ENCODE measurements at regions not wholly inside any gene's neighbourhood (a gene's known extent, or its start where the extent isn't known, plus 50 kb on each side); places are given as distances from the start of the nearest gene placed in this dataset.

DNA sequence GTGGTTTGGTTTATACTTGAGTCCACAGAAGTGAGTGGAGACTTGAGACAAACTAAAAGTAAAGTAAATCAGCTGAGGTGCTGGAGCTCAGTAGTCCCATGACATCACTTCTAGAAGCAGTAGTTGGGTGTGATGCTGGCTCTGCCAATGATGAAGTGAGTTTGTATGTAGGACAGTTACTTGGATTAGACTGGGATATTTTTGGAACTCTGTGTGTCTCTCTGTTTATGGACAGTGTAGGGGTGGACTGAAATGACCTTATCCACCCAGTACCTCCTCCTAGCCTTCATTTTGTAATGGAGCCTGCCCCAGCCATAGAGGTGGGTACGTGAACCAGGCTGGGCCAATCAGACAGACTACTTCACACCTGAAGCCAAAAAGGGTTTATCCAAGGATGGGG lies 52.2 kb downstream of the POLR1D start:
- DNase-seq, result no peak

DNA sequence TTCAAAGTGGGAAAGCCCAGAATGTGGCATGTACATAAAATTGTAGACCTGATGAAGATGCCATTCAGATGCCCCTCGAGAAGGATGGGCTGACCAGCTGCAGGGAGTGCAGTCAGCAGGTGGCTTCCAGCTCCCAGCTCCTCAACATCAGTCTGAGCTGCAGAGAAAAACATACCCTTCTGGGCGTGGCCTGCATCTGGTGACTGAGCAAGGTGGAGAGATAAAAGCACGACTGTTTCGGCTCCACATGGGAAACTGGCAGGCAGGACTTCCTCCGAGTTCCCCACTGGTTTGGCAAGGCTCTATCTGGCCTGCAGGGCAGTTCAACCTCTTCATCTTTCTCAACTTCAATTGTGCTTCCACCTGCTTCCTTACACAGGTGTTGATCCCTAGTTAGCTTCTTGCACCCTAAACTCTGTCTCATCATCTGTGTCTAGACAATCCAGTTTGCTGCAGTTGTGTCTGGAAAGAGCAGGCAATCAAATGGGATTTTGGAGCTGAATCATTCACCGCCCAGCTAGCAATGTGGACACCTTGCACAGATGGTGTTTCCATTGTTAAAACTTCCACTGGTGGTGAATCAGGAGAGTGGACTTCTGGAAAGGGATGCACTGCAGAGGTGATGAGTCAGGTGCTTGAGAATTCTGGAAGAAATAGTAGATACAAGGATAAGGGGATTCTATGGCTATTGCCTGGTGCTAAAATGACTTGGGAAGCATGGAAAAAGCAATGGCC lies 56.8 kb downstream of the POLR1D start:
- no peak for DNase-seq

DNA sequence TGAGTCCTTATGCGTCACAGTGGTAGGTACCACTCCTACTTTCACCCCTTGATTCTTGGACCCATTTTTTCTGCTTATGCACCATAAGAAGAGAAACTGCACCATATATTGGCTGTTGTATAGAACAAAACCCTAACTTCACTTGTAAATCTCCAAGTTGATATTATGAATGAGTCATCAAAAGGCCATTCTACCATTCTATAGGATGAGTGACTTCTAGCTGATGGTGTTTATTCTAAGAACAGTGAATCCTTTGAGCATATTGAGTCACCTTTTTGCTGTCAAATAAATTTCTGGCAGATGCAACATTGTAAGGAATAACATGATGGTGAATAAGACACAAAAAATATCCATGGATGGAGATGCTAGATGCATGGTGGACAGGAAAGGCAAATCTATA lies 57.7 kb downstream of the POLR1D start:
- no peak for DNase-seq

DNA sequence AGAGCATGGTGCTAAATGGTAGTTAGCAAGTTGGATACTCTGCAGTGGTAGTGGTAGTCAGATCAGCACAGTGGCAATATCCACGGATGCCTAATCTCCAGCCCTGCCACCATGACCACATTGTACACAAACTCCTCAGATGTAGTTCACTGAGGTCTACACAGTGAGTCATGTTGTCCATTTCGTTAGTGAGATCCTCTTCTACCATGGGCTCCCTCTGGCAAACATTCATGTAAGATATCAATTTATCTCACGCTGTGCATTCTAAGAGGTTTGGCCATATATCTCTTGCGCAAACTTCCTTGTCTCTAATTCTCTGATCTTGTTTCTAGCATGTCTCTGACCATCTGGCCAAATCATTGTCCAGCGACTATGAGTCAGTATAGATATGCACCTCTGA lies 58.2 kb downstream of the POLR1D start:
- DNase-seq, result no peak

DNA sequence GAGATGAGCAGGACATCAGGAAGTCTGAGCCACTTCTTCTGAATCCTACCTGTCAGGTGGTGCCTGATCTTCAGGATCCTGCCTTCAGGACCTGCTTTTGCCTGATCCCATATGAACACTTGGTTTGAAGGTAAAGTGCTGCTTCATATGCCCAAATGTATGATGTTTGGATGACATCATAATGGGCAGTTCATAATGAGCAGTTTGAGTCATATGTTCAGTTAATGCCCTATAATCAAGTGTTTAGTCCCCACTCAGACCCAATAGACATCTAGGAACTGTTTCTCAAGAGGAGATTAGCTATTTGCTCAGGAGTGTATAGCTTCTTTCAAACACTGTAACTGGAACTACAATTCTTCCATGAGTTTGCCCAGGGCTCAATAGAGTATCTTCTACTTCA lies 58.8 kb downstream of the POLR1D start:
- DNase-seq, result no peak

DNA sequence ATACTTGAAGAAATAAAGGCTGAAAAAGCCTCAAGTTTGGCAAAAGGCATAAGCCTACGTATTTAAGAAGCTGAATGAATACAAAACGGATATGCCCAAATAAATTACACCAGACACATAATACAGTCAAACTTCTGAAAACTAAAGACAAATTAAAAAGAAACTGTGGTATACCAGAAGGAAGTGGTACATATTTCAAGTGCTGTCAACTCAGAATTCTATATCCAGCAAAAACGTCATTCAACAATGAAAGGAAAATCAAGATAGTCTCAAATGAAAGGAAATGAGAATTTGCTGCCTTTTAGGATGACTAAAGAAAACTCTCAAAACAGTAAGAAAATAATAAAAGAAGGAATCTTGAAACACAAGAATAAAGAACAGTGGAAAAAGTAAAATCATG lies 69.5 kb downstream of the POLR1D start:
- DNase-seq, result no peak

DNA sequence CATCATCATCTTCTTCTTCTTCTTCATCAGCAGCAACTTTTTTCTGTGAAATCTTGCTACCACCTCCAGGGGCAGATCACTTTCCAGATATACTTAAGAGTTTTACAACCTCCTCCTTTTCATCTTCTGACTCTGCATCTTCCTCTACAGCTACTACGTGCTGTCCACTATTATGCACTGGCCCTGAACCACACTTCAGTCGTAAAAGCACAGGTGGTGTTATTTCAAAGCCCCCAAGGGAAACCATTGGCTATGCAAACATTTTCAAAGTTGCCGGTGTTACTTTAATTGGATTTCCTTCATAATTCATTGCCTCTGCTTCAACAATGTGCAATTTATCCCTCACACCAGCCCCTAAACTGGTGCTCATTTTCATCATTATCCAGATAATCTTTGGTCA lies 75.0 kb downstream of the POLR1D start:
- no peak for DNase-seq

DNA sequence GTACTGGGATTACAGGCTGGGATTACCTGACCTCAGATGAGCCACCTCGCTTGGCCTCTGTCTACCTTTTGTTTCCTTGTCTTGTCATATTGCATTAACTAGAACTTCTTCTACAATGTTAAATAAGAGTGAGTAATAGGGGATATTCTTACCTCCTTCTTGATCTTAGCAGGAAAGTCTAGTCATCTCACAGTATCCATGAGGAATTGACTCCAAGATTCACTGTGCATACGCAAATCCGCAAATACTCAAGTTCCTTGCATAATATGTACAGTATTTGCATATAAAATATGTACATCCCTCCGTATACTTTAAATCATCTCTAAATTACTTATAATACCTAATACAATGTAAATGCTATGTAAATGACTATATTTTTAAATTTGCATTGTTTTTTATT lies 78.3 kb downstream of the POLR1D start:
- DNase-seq, result no peak

DNA sequence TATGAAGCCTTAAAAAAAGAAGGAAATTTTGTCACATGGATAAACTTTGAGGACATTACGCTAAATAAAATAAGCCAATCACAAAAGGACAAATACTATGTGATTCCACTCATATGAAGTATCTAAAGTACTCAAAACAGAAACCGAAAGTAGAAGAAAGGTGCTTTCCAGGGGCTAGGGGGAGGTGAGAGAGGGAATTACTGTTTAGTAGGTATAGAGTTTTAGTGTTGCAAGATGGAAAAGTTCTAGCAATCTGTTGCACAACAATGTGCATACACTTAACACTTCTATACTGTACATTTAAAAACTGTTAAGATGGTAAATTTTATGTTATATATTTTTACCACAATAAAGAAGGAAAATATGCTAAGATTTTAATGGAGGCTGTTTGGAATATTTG lies 83.0 kb downstream of the POLR1D start:
- peak; percentile 26 for DNase-seq

DNA sequence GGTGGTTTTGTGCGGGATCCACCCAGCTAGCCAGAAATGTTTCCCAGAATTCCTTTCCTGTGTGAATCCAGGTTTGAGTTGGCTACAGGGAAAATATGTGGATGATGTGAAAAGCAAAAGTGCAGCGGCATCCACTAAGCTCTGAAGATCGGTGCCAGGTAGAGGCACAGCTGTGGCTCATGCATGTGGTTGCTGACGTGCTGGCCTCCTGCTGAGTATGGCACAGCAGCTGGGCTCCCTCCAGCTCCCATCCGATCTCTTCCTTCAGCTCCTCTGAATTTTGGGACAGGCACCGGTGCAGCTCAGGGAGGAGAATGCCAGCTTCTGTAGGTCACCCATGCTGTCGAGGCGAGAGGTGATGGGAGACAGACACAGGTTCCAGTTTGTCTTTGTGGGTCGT lies 84.0 kb upstream of the GSX1 start:
- no peak for DNase-seq

DNA sequence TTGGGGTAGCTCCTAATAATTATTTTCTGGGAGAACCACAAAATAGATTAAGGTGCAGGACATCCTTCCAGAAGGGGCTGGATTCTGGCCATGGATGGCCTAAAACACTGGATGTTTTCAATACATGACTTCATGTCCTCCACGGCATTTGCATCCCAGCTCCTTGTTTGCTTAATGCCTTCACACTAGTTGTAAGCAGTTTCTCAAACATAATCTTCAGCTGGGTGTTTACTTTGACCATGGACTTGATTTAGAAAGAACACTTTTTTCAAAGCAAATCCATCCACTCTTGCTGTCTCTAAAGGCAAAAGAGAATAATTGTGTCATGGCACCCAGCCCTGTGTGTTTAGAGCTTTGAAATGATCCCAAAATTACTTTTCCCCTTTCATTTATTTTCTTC lies 82.5 kb upstream of the GSX1 start:
- no peak for DNase-seq

DNA sequence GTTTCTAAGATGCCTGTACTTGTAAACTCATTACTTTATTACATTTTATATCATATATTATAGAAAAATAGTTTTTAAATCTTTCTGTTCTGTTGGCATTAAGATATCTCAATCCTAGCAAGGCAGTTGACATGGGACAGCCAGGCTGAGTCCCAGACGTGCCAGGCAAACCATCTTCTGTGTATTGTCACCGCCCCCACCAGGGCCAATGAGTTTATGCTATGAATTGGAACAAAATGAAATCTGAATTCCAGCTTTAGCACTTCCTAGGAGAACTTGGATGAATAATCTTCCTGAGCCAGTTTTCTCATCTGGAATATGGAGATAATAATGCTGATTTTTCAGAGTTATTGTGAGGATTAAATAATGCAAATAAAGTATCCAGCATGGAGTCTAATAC lies 79.9 kb upstream of the GSX1 start:
- peak; percentile 19 for DNase-seq

DNA sequence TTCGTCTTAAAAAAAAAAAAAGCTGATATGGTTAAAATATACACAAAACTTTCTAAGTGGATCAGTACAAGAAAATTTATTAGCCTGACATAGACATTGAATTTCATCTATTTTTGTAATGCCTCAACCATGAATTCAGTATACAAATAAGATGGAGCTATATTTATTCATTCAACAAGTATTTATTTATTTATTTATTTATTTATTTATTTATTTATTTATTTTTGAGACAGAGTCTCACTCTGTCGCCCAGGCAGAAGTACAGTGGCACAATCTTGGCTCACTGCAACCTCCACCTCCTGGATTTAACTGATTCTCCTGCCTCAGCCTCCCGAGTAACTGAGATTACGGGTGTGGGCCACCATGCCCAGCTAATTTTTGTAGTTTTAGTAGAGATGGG lies 78.5 kb upstream of the GSX1 start:
- DNase-seq, result no peak

DNA sequence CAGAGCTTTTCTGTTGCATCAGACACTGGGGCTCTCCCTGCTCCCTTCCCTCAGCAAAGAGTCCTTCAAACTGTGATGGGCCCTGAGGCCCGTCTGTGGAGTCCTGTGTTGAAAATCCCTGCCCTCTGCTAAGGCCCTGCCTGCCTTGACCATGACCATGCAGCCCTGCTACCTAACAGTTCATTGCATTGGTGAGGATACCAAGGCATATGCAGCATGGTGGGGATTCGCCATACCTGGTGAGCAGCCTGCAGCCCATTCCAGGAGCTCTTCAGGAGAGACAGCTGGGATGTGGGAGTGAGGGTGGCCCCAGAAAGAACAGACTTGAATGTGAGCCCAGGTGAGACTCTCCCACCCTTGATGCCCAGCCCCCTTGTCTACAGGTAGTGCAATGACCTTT lies 70.6 kb upstream of the GSX1 start:
- no peak for DNase-seq

DNA sequence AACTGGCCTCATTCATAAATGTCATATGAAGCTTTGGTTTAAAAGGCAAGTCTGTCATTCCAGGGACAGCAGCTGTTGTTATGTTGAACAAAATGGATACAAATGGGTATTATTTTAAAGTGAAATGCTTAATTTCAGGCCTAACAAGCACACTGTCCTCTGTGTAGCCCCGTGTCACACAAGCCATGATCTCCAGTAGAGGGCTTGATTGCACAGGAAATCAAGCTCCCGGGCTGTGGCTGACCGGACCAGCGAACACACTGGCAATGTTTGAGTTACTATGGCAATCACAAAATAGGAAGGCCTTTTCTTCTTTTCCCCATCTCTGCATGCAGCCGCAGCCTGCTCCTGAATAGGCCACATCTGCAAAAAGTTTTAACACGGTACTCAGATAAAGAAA lies 64.0 kb upstream of the GSX1 start:
- no peak for DNase-seq

DNA sequence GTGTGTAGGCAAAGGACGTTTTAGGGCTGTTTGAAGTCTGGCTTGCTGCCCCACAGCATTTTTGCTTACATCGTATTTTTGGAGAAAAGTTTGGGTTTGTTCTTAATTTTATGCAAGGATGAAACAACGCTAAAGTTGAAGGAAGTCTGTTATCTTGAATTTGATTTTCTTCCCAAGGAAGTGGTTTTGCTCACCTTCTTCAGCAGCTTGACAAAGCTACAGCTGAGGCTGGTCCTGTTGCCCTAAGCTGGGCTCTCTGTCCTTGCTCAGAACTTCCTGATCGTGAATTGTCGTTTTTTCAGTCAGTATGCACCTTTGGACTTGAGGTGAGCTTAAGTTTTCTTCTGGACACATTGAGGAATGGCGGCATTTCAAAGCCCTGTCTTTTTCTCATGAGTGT lies 62.1 kb upstream of the GSX1 start:
- no peak for DNase-seq

Measured in activated CD4-positive, alpha-beta T cell treated with anti-CD3 and anti-CD28 coated beads, Interleukin-10, Interleukin-2, amounts not matched to agents 100 ng/mL and 50 ng/mL, durations not matched to agents 16 hours and 8 hours (primary cell).